GM12873 (cell line): ENCODE measurements at regions not wholly inside any gene's neighbourhood (a gene's known extent, or its start where the extent isn't known, plus 50 kb on each side); places are given as distances from the start of the nearest gene placed in this dataset.

ENCODE experiments used
- CTCF ChIP-seq: IDR thresholded peaks from 2 replicates; pipeline ENCODE4 v1.5.1; 2012; ENCODE audit warnings: low read depth, mild to moderate bottlenecking, moderate library complexity, low read length, control low read depth; ENCODE audit not compliant: insufficient read depth; ENCODE audit errors: missing control alignments

GRCh38 chr10:3891396-3891795 lies 106.4 kb upstream of the KLF6 start:
- no peak for TF ChIP-seq CTCF

DNA sequence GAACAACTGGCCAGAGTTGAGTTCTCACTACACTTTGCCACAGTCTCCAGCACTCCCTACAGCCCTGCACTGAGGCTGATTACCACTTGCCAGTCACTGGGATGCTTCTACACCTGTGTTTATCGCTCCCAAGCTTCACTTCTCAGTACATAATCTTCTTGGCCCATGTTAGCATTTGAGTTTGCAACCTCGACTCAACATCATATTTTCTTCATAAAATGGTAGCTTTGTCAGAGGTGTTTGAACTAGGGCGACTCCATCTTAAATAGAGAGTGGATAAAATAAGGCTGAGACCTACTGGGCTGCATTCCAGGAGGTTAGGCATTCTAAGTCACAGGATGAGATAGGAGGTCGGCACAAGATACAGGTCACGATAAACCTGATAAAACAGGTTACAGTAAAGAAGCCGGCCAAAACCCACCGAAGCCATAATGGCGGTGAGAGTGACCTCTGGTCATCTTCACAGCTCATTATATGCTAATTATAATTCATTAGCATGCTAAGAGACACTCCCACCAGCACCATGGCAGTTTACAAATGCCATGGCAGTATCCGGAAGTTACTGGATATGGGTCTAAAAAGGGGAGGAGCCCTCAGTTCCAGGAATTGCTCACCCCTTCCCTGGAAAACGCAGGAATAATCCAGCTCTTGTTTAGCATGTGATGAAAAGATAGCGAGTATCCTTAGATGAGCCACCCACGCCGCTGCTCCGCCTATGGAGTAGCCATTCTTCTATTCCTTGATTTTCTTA lies 105.8 kb upstream of the KLF6 start:
- TF ChIP-seq CTCF: no peak

- TF ChIP-seq CTCF: no peak
These were observed 105.0 kb upstream of the KLF6 start for GRCh38 chr10:3889961-3890522.

- TF ChIP-seq CTCF: no peak
These were observed 103.0 kb upstream of the KLF6 start for GRCh38 chr10:3887885-3888476.

- TF ChIP-seq CTCF: no peak
These were observed 102.4 kb upstream of the KLF6 start for GRCh38 chr10:3887404-3887803.

DNA sequence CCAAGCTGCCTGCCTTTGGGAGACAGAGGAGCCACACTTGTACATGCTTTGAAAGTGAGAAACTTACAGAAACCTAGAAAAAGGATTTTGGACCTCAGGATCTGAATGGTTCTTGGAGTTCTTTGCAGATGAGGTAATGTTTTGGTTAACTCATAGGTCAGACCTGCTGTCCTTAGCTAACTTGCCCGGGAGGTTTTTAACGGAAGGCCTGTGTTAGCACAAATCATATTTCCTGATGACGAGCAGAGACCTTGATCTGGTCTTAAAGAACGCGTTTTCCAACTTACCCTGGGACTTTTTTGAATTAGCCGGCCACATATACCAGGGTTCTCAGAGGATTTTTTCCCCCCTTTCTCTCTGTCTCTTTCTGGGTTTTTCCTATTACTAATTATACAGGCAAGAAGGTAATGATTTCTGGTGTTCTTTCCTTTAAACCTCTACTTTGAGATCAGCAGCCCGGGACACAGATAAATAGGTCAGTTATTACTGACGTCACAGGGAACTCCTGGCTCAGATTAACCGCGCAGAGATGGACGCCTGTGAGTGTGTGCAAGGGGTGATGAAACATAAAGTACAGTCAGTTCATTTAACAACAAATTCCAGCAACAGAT lies 101.7 kb upstream of the KLF6 start:
- TF ChIP-seq CTCF: no peak

- no peak for TF ChIP-seq CTCF
These were observed 101.2 kb upstream of the KLF6 start for GRCh38 chr10:3886191-3886590.
